HepG2 (cell line): ENCODE measurements at regions not wholly inside any gene's neighbourhood (a gene's known extent, or its start where the extent isn't known, plus 50 kb on each side); places are given as distances from the start of the nearest gene placed in this dataset.

Source experiments
- AFF4 ChIP-seq: sonication (generic); formaldehyde crosslinking; IDR thresholded peaks from 2 replicates; pipeline ENCODE4 v1.4.0; 2020; ENCODE audit warnings: missing genetic modification reagents
- ATF5 ChIP-seq: sonication (generic); formaldehyde crosslinking; IDR thresholded peaks from 2 replicates; pipeline ENCODE4 v1.4.0; 2020; ENCODE audit warnings: mild to moderate bottlenecking, low read depth, missing genetic modification reagents
- CBFB ChIP-seq: sonication (generic); formaldehyde crosslinking; IDR thresholded peaks from 2 replicates; pipeline ENCODE4 v1.4.0; 2020; ENCODE audit warnings: missing genetic modification reagents
- FIP1L1 ChIP-seq: fragments of 200-400 bp; formaldehyde crosslinking; IDR thresholded peaks from 2 replicates; pipeline ENCODE4 v1.6.1; 2018; ENCODE audit warnings: low read depth, mild to moderate bottlenecking, low read length, moderate library complexity, borderline replicate concordance; ENCODE audit not compliant: insufficient read depth
- HNRNPL ChIP-seq: fragments of 200-400 bp; formaldehyde crosslinking; IDR thresholded peaks from 2 replicates; pipeline ENCODE4 v1.6.1; 2017; ENCODE audit warnings: mild to moderate bottlenecking, low read depth, low read length
- NFATC3 ChIP-seq: sonication (generic); formaldehyde crosslinking; IDR thresholded peaks from 2 replicates; pipeline ENCODE4 v1.5.1; 2020; ENCODE audit warnings: mild to moderate bottlenecking, missing genetic modification reagents
- PBX2 ChIP-seq: IDR thresholded peaks from 2 replicates; pipeline ENCODE4 v1.6.1; 2016; ENCODE audit warnings: control low read depth
- PHB2 ChIP-seq: fragments of 450-650 bp; IDR thresholded peaks from 2 replicates; pipeline ENCODE4 v1.6.1; 2018; ENCODE audit not compliant: partially characterized antibody
- RFXANK ChIP-seq: IDR thresholded peaks from 2 replicates; pipeline ENCODE4 v1.6.1; 2016
- SNAPC2 ChIP-seq: sonication (generic); formaldehyde crosslinking; IDR thresholded peaks from 2 replicates; pipeline ENCODE4 v1.8.1; 2022; ENCODE audit warnings: mild to moderate bottlenecking, missing genetic modification reagents
- TARDBP ChIP-seq: sonication (generic); formaldehyde crosslinking; IDR thresholded peaks from 2 replicates; pipeline ENCODE4 v1.8.0; 2022; ENCODE audit warnings: mild to moderate bottlenecking, missing genetic modification reagents
- TSC22D2 ChIP-seq: sonication (generic); formaldehyde crosslinking; IDR thresholded peaks from 2 replicates; pipeline ENCODE4 v1.5.1; 2020; ENCODE audit warnings: missing genetic modification reagents, mild to moderate bottlenecking, borderline replicate concordance
- ZBTB33 ChIP-seq: sonication (generic); formaldehyde crosslinking; IDR thresholded peaks from 2 replicates; pipeline ENCODE4 v1.4.0; 2020; ENCODE audit warnings: missing genetic modification reagents
- ZBTB46 ChIP-seq: sonication (generic); formaldehyde crosslinking; IDR thresholded peaks from 2 replicates; pipeline ENCODE4 v1.4.0; 2020; ENCODE audit warnings: mild to moderate bottlenecking, missing genetic modification reagents, borderline replicate concordance
- ZNF225 ChIP-seq: sonication (generic); formaldehyde crosslinking; IDR thresholded peaks from 2 replicates; pipeline ENCODE4 v1.4.0; 2020; ENCODE audit warnings: mild to moderate bottlenecking, missing genetic modification reagents
- ZNF567 ChIP-seq: sonication (generic); formaldehyde crosslinking; IDR thresholded peaks from 2 replicates; pipeline ENCODE4 v1.8.1; 2023; ENCODE audit warnings: mild to moderate bottlenecking, missing genetic modification reagents, borderline replicate concordance
- ZNF644 ChIP-seq: IDR thresholded peaks from 2 replicates; pipeline ENCODE4 v1.6.1; 2016; ENCODE audit warnings: low read depth
- ZNF781 ChIP-seq: sonication (generic); formaldehyde crosslinking; IDR thresholded peaks from 2 replicates; pipeline ENCODE4 v1.5.1; 2020; ENCODE audit warnings: borderline replicate concordance, mild to moderate bottlenecking, missing genetic modification reagents; ENCODE audit errors: not compliant biosample characterization
- ZSCAN30 ChIP-seq: sonication (generic); formaldehyde crosslinking; IDR thresholded peaks from 2 replicates; pipeline ENCODE4 v1.5.0; 2020; ENCODE audit warnings: mild to moderate bottlenecking, missing genetic modification reagents

- TF ChIP-seq ZBTB46 (CRISPR knock-in tag) (no peak), ZNF567 (CRISPR knock-in tag) (no peak), TARDBP (CRISPR knock-in tag) (no peak; the same call in 1 of the 2 replicates), ZBTB33 (CRISPR knock-in tag) (no peak), ATF5 (CRISPR knock-in tag) (no peak), ZNF781 (CRISPR knock-in tag) (no peak), ZNF644 (CRISPR knock-in tag) (no peak), CBFB (CRISPR knock-in tag) (no peak), ZSCAN30 (CRISPR knock-in tag) (no peak), SNAPC2 (no peak), PBX2 (CRISPR knock-in tag) (no peak), AFF4 (CRISPR knock-in tag) (no peak), TSC22D2 (CRISPR knock-in tag) (no peak), RFXANK (CRISPR knock-in tag) (no peak), PHB2 (no peak), ZNF225 (no peak), NFATC3 (no peak), HNRNPL (no peak), FIP1L1 (no peak)
These were observed 61.2 kb upstream of the IGFBP2 start (continued) for GRCh38 chr2:216571909-216572513.
